H54 (cell line): ENCODE measurements at regions not wholly inside any gene's neighbourhood (a gene's known extent, or its start where the extent isn't known, plus 50 kb on each side); places are given as distances from the start of the nearest gene placed in this dataset.

ENCODE experiments used
- DNase-seq: peaks from one replicate; pipeline ENCODE4 v3.0.0; 2011; ENCODE audit warnings: low spot score, mixed read lengths; ENCODE audit not compliant: insufficient read length
- FAIRE-seq: peaks from 3 replicates; lab custom pipeline; 2011; peaks lifted over from hg19 to GRCh38; lab: Jason Lieb, UNC
- POLR2A ChIP-seq: IDR thresholded peaks from 2 replicates; pipeline ENCODE4 v1.6.1; 2011; ENCODE audit warnings: low read depth, mild to moderate bottlenecking, low read length

GRCh38 chr22:22043296-22044078 lies 60.9 kb upstream of the TOP3B start:
- DNase-seq = no peak
- no peak for FAIRE-seq
- TF ChIP-seq POLR2A = no peak

DNA sequence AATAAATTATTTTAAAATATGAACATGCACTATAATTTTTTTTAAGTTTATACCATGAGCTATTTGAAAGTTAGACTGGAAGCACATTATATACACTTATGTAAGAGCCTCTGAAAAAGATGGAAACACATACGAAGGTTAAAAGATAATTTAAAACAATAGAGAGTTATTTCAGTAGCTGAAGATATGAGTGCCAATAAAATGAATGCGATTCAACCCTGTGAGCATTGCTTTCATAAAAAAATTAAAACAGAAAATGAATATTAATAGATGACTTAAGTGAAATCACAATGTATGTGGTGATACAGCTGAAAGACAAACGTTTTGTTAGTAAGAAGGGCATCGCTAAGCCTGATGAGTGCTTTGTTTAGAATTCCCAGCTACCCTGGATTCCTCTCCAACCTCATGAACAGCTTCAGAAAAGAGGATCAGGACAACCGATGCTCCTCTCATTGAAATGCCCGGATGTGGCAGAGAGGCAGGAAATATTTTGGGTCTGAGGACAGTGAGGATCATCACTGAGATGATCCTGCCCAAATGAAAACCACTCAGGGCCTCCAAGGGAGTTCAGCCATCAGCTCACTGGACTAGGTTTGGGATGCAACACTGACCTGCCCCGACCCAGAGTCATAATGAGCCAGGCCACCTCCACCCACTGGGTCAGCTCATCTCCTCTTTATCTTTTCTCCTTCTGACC lies 60.2 kb upstream of the TOP3B start:
- no peak for FAIRE-seq
- DNase-seq = no peak
- no peak for TF ChIP-seq POLR2A

DNA sequence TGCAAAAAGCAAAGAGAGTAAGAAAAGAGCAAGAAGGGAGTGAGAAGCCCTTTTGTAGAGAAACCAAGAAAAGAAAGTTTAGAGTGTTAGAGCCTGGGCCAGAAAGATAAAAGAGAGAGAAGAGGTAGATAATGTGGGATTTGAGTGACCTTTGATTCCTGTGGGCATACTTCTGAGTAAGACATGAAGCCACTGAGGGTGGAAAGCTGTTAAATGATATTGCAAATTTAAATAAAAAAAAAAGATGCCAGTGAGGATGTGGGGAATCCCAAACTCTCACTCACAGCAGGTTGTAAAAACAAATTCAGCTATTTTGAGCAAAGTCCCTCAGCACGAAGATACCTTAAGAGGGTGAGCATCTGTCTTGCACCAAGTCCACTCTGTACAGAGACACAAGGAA lies 59.4 kb upstream of the TOP3B start:
- FAIRE-seq = no peak
- no peak for DNase-seq
- no peak for TF ChIP-seq POLR2A

DNA sequence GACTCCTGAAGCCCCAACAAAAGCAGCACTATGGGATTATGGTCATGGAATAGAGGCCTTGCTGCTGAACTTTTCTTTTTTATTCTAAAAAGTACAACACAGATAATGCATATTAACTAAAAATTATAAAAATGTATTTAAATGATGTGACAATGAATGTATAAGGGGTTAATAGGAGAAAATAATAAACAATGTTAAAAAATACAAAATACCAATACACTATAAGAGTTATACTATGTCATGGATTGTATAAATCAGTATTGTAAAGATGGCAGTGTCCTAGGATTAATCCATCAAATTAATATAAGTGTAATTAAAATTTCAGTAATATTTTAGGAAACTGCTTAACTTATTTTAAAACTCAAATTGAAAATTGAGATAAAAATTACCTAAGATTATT lies 58.3 kb upstream of the TOP3B start:
- no peak for FAIRE-seq
- TF ChIP-seq POLR2A = no peak

DNA sequence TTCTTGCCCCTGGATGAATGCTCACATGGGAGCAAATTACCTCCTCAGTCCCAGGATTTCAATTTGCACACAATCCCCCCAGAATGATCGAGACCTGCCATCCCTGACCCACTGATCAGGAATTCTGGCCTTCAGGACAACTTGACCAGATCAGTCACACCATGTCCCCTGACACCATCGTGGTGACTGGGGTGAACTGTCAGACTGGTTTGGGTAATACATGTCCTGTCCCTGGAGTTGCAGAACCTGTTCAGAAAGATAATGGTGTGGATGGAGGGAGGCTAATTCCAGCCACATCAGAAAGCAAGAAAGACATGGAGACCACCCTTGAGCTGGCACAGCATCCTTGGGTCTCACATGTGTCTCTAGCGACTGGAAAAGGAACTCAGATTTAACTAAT lies 57.9 kb upstream of the TOP3B start:
- no peak for FAIRE-seq

More for the DNA sequence above, 58.3 kb upstream of the TOP3B start:
- DNase-seq = no peak

GRCh38 chr22:22039286-22040074 lies 56.9 kb upstream of the TOP3B start:
- DNase-seq (no peak), FAIRE-seq (no peak)
- no peak for TF ChIP-seq POLR2A

More for the DNA sequence above, 57.9 kb upstream of the TOP3B start:
- DNase-seq = no peak
- no peak for TF ChIP-seq POLR2A

GRCh38 chr22:22038178-22038880 lies 55.7 kb upstream of the TOP3B start:
- FAIRE-seq = no peak
- no peak for TF ChIP-seq POLR2A
- no peak for DNase-seq

- FAIRE-seq (peak; percentile 76), DNase-seq (no peak)
- no peak for TF ChIP-seq POLR2A
Observed at GRCh38 chr22:22037740-22038139, 55.2 kb upstream of the TOP3B start.

GRCh38 chr22:22037229-22037628 lies 54.6 kb upstream of the TOP3B start:
- no peak for FAIRE-seq
- no peak for TF ChIP-seq POLR2A
- no peak for DNase-seq

DNA sequence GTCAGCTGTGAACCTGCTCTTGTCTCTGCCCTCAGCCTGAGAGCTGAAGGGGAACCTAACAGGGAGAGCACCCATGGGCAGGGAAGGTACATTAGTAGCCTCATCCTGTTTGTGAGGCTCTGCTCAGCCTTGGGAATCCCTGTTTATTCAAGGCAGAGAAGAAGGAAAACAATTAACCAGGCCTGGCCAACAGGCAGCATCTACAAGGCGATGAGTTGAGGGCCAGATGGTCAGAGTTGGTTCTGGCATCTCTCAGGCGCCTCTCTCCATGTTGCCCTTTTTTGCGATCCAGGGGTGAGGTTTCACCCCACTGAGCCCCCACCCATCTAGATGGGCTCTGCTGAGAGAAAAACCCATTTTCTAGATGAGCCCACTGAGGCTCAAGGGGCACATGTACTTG lies 54.0 kb upstream of the TOP3B start:
- DNase-seq (no peak), FAIRE-seq (no peak)
- TF ChIP-seq POLR2A = no peak

GRCh38 chr22:22035771-22036314 lies 53.3 kb upstream of the TOP3B start:
- TF ChIP-seq POLR2A = no peak
- DNase-seq = no peak
- FAIRE-seq = no peak

- FAIRE-seq = no peak
- TF ChIP-seq POLR2A = no peak
- DNase-seq = no peak
Observed at GRCh38 chr22:22035203-22035602, 52.6 kb upstream of the TOP3B start.

GRCh38 chr22:22034469-22035132 lies 52.0 kb upstream of the TOP3B start:
- no peak for TF ChIP-seq POLR2A
- DNase-seq (no peak), FAIRE-seq (no peak)
